Activated CD4-positive, alpha-beta T cell treated with anti-CD3 and anti-CD28 coated beads, Interleukin-2, amount 50 U/mL, for 4 hours (primary cell): ENCODE measurements at regions not wholly inside any gene's neighbourhood (a gene's known extent, or its start where the extent isn't known, plus 50 kb on each side); places are given as distances from the start of the nearest gene placed in this dataset.
A peak's percentile ranks its signal among the peaks of the same experiment; 100 is the strongest.

Experiments
- DNase-seq, 2 experiments: peaks; one replicate each; pipeline ENCODE4 v3.0.0-alpha.2; 2020

DNA sequence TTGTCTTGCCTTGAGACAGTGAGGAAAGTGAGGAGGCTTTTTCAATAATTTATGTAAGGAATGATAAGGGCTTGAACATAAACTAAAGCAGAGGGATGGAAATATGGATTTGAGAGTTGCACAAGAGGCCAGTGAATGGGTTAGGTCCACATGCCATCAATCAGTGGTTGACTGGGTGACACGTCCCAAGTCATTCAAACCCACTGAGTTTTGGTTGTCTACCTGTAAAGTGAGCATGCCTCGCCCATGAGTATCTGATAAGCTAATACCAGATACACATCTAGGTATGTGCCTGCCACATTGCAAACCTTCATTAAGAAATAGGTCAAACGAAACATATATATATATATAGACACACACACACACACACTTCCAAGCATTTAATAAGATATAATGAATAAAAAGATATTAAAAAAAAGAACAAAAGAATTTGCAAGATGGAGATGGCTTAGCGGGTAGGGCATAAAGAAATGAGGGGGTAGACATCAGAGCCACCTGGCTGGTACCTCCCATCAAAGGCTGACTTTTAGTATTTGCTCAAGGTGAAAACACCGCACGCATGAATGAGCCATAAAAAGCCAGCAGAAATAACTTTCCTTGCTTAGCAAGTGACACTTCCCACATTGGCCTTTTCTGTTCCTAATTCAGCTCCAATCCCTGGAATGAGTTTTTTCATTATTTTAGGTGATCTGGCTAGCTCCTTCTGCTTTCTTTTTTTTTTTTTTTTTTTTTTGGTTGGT is 109.1 kb upstream of the GGTLC1 start:
- DNase-seq: no peak

DNA sequence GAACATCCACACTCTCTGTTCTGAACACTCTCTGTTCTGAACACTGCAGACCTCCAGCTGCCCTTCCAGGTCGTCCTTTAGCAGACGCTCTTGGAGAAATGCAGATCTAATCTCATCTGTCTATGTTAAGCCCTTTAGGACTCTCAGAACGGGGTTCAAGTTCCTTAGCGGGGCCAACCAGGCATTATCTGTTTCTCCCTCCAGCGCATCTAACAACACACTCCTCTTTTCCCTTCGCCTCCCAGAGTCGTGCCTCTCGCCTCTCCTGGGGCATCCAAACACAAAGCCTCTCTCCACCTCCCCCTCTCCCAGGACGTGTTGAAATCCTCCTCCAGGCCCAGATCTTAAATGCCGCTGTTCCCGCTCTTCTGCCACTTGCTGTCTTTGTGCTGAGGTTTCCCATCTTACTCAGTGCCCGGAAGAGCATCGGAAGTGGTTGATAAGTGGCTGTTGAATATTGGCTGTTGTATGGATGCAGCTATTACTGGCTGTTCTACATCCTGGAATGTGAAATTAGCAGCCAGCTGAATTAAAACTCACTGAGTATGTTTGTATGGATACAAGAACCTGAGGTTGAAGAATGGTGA is 108.4 kb upstream of the GGTLC1 start:
- DNase-seq: no peak

DNA sequence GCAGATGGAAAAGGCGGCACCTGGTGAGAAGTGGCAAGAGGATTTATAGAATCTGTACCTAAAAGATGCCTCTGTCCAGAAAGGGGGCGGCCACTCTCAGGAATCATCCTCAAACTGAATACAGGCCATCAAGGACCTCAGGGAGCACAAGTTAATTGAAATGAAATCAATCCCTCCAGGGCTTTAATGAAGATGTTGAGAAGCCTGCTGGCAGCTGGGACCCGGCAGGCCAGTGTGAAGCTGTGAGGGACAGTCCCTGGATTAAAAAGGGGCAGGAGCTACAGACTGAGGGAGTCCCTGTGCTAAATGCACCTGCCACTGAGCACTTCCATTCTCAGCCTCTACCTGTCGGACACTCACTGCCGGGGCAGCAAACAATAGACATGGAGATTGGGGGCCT is 107.7 kb upstream of the GGTLC1 start:
- DNase-seq: no peak

DNA sequence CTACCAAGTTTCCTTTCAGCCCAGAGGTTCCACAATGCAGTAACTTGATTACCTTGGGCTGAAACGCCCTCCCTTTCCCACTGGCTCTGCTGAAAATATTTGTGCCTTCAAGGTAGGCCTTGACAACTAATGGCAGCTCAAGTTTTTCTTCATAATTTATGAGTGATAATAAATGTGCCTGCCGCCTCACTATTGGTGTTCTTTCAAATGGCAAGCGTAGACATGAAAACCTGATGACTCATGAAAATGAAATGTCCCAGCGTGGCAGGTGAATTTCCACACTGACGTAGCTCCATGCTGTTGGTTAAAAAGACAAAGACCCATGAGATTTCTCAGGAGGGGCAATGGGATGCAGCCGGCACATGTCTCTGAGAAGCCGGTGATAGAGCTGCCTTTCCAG is 107.2 kb upstream of the GGTLC1 start:
- DNase-seq: no peak

DNA sequence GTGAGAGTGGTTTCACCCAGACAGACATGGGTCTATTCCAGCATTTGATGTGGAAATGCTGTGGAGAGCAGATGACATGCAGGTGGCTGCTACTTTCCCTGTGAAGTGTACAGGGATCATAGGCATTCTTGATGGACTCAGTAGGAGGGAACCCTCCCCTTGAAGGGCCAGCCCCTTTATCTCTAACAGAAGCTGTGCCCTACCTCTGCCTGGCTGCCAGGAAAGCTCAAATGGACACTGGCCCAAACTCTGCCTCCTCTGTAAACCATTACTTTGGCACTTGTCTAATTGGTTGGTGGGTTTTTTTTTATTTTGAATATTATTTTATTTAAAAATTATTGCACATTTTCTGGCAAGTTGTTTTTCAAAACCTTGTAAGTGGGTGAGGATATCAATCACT is 106.7 kb upstream of the GGTLC1 start:
- no peak for DNase-seq

DNA sequence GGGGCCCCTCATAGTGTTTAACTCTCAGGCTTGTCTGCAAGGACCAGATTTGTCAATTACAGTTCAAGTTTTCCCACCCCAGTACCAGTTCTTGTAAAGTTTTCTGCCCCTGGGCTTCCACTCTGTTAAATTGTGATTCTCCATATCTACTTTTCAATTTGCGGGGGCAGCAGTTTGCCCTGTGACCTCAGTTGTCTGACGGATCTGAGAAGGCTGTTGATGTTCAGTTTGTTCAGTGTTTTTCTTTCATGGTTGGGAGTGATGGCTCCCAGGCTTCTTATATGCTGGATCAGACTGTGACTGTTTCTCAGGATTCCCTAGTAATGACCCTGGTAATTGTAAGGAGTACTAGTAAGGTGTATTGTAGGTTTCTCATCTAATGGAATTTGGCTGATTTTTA is 101.0 kb upstream of the GGTLC1 start:
- no peak for DNase-seq

DNA sequence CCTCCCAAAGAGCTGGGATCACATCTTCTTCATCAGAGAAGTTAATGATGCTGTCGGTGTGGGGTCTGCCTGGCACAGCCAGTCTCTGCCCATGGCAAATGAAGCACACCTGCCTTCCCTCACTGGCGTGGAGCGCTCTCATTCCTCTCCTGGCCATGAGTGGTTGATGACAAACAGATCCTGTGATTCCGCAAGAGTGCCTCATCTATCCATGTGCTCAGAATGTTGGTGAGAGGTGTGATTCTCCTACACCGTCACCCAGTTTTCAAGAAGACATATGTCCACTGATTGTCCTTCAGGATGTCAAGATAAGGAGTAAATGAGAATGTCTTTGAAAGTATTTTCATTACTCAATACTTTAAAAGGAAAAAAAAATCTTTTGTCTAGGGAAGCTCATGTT is 97.5 kb upstream of the GGTLC1 start:
- no peak for DNase-seq

DNA sequence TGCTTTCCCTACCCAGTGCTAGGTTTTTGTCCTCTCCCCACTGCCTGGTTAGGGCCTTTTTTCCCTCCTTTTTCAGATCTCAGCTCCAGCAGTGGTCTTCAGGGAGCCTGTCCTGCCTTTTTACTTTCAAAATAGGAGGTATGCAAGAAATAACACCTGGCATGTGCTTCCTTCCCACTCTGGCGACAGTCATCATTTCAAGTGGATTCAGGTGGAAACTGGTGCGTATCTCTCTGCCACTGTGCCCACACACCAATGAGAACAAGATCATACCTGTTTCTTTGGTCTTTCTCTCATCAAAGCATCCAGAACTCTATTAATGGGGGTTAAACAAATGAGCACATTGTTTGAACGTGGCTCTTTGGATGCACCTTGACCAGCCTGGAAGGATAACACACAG is 95.7 kb upstream of the GGTLC1 start:
- no peak for DNase-seq

DNA sequence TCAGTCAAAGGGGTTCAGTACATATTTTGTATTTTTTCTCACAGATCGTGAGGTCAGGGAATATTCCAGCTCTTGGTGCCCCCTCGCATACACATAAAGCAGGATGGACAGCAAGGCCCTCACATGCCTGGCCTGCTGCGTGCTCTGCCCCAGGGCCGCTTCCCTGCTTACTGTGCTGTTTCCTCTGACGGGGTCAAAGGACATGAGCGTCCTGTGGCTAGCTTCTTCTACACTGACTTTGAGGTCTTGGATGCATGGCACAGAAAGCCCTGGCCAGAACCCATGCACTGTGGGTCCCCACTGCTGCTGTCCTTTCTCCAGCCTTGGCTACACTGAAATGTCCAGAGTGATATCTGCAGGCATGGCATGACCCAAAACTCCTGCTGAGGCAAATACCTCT is 92.5 kb upstream of the GGTLC1 start:
- no peak for DNase-seq

DNA sequence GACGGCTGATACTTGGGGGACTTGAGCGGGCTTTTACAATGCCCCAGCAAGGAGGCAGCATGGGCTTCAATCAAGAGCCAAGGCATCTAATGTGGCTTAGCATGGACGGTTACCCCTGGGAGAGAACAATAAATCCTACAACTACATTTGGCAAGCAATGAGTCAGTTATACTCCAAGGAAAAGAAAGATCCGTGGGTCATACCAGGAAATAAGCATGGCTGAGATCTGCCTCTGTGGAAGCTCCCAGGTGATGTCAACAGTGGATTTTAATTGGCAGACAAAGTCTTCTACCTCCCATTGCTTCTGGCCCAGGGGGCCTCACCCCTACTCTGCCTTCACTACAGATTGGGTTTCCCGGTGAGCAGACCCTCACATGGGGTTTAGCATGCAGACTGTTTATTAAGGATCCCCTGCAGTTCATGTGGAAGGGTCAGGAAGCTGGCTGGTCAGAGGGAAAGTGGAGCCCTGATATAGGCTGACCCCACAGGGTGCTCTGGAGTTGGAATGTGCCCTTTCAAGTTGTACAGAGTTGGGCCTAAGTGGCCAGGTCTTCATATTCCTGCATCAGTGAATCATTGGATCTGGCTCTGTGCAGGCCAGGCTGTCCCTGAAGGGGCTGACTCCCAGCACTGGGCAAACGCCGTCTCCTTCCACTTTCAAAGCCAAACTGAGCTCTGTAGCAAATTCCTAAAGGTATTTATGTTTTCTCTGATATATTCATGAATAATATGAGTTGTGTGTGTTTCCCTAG is 91.3 kb upstream of the GGTLC1 start:
- DNase-seq: no peak

DNA sequence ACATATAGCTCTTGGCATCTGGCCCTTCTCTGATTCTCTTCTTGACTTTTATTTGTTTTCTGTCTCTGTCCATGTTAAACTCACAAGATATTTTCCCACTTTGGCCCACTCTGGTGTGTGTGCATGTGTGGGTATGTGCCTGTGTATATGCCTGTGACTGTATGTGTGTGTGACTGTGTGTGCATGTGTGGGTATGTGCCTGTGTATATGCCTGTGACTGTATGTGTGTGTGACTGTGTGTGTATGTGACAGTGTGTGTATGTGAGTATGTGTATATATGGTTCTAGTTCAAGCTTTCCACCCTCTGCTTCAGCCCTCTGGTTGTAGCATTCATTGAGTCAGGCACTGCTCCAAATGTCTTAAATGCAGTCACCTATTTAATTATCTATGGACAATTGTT is 88.6 kb upstream of the GGTLC1 start:
- no peak for DNase-seq

DNA sequence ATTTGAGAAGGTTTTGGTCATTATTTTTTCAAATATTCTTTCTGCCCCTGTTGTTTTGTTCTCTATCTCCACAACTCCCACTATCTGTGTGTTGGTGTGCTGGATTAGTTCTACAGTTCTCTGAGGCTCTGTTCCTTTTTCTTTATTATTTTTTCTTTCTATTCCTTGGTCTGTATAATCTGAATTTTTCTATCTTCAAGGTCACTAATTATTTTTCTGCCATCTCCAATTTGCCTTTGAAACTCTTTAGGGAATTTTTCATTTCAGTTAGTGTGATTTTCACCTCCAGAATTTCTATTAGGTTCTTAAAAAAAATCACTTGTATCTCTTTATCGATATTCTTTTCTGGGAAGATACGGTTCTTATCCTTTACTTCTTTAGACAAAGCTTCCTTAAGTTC is 82.1 kb upstream of the GGTLC1 start:
- no peak for DNase-seq

DNA sequence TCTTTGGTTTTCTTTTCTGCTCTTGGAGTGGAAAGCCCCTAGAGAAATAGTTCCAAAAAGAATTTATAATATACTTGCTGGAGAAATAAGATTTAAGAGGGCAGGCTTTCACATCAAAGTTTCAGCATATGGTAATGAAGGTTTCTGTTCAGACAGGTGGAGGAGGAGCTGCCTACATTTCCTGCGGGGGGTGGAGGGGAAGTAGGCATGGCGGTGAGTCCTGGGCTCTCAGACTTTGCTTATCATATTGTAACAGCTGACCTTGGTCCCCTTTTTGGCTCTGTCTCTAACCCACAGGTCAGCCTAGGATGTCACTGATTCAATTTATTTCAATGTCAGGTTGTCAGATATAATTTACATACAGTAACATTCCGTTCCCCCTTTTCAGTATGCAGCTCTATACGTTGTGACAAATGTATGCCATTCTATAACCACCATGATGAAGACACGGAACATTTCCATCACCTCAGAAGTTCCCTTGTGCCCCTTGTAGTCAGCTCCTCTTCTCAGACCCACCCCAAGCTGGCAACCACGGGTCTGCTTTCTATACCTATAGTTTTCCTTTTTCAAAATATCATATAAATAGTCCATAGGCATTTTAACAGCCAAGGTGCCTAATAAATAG is 77.6 kb upstream of the GGTLC1 start:
- peak; percentile 9 to 28 for DNase-seq

DNA sequence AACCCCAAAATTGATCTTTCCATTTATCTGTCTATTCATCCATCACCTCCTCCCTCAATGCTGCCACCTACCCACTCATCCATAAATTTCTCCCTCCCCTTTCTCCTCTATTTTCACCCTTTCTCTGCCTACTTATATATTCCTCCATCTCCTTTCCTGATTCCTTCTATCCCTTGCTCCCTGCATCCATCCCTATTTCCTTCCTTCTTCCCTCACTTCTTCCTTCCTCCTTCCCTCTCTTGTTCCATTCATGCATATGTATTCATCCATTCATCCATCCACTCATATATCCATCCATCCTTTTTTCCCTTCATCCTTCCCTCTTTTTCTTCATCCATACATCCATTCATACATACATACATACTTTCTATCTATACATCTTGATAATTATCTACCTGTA is 76.3 kb upstream of the GGTLC1 start:
- no peak for DNase-seq

DNA sequence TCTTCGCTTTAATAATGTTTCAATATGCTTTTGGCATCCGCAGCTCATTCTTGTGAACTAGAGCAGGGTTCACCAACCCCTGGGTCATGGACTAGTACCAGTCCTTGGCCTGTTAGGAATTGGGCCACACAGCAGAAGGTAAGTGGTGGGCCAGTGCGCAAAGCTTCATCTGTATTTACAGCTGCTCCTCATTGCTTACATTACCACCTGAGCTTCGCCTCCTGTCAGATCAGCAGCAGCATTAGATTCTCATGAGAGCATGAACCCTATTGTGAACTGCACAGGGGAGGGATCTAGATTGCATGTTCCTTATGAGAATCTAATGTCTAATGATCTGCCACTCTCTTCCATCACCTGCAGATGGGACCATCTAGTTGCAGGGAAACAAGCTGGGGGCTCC is 75.5 kb upstream of the GGTLC1 start:
- DNase-seq: no peak

DNA sequence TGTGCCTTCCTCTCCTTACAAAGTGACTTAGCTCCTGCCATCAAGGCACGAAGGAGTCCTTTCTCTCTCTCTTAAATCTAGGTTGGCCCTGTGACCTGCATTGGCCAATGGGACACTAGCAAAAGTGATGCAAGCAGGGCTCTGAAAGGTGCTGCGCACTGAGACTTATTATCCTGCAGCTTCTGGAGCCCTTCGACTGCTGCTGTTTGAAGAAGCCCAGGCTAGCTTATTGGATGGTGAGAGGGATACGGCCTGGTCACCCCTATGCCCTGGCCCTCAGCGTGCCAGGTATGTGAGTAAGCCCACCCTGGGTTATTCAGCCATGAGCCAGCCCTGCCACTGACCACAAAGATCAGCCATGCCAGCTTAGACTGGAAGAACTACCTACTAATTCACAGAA is 74.5 kb upstream of the GGTLC1 start:
- no peak for DNase-seq

DNA sequence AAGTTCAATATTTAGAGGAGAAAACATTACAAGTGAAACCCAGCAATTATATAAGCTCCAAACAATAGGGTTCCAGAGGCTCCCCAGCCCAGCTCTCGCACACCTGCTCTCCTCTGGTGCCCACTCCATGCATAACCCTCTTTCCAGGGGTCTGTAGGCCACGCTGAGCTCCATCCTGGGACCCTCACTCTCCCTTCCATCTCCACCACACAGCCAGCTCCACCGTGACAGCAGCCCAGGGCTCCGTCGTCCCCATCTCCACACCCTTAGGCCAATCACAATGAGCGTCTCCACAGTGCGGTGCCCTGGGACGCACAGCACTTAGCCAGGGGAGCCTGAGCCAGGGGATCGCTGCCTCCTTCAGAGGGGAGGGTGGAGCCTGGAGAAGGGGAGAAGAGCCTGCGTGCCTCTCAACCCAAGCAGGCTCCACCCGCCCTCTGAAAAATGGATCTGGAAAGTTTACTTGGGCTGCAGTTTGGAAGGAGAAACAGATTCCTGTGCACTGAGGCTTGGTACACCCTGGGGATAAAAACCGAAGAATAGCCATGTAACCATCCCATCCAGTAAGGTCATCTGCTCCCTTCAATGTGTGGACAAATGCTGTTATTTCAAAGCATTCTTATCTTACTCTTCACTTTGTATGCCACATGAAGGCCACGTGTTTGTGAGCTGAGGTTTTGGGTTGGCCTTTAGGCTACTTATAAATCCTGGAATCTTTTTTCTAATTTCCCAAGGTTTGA is 72.4 kb upstream of the GGTLC1 start:
- no peak for DNase-seq

DNA sequence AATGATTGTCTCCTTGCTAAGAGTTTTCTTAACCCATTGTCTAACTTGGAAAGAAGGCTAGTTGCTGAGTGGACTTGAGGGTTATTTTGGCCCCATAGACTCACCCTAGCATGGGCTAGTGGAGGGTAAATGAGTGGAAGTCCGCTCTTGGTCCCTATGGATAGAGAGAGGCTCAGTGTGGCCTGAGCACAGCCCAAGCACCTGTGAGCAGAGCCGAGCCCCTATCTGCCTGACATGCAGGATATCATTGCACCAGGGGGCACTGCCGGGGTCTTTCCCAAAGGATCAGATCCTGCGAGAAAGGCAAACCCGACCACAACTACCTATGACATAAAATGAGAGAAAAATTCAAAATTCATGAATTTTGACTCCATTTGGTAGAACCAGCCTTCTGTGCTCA is 70.6 kb upstream of the GGTLC1 start:
- no peak for DNase-seq

DNA sequence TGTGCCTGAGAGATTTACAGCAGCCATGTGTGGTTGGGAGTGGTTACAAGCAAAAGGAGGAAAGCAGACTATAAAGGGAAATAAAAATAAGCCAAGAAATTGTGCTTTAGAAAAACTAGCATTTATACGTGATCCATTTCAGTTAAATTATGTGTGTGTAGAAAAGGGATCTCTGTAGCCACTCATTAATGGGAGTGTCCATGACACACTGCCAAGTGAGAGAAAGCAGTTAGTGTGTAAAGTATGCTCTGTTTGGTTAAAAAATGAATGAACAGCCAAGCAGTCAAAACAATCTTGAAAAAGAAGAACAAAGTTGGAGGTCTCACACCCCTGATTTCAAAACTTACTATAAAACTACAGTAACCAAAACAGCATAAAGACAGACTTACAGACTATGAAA is 67.9 kb upstream of the GGTLC1 start:
- no peak for DNase-seq

DNA sequence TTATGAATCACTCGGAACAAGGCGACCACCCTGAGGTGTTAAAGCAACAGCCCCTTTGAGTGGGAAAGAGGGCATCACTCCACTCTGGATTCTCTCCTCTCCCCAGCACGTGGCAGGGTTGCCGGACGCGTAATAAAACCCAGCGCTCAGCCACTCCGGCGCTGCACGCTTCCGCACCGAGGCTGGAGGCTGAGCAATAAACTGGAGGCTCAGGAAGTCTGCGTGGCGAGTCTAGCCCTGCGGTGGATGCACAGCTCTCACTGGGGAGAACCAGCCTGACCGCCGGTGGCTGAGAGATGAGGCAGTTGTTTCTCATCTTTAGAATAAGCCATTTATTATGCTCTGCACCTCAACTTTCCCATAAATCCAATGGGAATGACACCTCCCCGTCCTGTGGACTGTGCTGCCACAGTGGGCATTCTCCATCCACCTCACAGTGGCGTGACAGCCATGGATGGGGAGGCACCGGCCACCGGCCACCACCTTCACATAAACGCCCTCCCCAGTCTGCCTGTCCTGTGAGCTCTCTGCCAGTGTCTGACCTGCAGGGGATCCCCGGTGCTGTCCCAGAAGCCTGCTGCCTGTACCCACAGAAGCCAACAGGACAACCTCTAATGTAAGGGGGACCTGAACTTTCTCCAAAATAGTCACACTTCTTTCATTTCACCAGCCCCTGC is 64.2 kb upstream of the GGTLC1 start:
- no peak for DNase-seq

DNA sequence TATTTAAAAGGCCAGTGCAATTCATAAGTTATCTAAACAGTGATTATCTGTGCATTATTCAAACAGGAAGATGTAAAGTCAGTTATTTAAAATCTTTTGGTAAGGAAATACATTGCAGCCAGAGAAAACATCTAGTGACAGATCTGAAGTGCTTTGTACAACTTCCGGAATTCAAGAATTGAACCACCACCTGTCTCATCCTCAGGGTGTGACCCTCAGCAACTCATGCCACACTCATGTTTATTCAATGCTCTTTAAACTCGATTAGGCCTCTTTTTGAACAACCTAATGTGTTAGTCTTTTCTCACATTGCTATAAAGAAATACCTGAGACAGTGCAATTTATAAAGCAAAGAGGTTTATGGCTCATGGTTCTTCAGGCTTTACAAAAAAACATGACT is 62.6 kb upstream of the GGTLC1 start:
- no peak for DNase-seq

DNA sequence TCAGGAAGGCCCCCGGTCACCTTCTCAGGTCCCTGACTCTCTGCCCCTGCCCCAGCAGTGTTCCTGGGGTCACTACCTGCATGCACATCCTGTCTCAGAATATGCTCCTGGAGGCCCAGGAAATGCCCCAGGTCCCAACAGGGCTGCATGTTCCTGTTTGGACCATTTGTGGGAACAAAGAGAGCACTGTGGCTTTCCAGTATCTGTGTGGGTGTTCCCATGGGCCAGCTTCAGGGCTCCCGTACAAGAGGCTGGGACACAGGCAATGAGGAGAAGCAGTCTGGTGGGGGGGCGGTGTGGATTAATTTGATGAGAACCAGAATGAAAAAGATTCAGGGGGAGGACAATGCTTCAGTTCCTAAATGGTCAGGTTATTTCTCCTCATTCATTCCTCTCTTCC is 61.5 kb upstream of the GGTLC1 start:
- no peak for DNase-seq

DNA sequence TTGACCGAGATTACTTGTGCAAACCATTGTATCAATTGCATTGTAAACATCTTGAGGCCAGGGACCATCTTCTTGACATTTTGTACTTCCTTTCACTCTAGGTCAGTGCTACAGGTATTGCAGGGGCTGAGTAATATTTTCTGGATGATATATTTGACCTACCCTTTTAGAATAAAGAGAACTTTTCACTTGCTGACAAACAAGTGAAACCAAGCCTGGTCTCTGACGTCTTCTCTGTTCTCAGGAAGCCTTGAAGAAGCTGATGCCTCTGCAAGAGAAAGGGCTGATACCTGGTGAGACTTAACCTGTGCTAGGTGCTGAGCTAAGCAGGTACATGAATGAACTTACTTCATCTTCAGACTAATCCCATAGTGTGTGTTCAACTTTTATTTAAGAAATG is 60.5 kb upstream of the GGTLC1 start:
- no peak for DNase-seq
